ENCODE measurements at regions not wholly inside any gene's neighbourhood (a gene's known extent, or its start where the extent isn't known, plus 50 kb on each side); places are given as distances from the start of the nearest gene placed in this dataset.

DNA sequence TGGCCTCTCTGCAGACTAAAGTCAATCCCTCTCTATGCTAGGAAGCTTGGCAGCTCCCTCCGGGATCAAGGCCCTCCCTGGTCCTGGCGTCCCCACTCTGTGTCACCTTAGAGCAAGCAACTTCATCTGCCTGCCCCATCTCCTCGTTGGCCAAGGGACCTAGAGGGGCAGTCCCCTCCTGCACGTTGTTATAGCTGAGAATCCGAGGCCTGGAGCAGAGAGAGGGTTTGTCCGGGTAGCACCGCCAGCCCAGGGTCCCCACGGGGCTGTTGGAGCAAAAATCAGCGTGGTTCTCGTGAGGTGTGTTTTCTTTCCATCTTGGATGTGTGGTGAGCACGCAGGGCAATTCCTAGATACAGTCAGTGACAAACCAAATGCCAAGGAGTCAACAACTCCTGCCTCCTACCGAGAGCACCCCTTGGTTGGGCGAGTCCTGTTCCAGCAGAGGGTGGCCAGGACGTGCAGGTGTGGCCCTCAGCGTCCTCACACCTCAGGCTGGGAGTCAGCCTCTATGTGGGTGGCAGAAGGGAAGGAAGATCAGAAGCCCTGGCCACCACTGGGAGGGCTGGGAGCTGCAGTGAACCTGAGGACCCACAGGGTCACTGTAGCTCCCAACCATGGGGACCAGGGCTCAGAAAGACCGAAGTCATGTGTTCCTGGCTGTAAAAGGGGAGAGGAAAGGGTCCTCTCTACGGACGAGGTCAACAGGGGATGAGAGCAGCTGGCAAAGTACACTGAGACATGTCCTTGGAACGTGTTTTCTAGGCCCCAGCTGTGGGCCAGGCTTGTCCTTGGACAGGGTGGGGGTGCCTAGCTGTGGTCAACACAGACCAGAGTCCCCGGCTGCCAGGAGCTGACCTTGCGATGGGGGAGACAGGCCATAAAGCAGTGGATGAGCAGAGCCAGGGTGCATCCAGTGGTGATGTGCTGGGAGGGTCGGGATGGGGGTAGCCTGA, 85.6 kb upstream of the CIBAR2 start:
- no peak for TF ChIP-seq EZH2phosphoT487 (IDR thresholded peaks at IDR 0.05; ENCODE audit: low read depth)
- TF ChIP-seq, protein P1, sequence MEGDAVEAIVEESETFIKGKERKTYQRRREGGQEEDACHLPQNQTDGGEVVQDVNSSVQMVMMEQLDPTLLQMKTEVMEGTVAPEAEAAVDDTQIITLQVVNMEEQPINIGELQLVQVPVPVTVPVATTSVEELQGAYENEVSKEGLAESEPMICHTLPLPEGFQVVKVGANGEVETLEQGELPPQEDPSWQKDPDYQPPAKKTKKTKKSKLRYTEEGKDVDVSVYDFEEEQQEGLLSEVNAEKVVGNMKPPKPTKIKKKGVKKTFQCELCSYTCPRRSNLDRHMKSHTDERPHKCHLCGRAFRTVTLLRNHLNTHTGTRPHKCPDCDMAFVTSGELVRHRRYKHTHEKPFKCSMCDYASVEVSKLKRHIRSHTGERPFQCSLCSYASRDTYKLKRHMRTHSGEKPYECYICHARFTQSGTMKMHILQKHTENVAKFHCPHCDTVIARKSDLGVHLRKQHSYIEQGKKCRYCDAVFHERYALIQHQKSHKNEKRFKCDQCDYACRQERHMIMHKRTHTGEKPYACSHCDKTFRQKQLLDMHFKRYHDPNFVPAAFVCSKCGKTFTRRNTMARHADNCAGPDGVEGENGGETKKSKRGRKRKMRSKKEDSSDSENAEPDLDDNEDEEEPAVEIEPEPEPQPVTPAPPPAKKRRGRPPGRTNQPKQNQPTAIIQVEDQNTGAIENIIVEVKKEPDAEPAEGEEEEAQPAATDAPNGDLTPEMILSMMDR (IDR thresholded peaks at IDR 0.05; ENCODE audit: low read depth, low read length): no peak
